SIG-M5 treated with dmso at 0.1 percent for 504 hours (cell line): ENCODE measurements at regions not wholly inside any gene's neighbourhood (a gene's known extent, or its start where the extent isn't known, plus 50 kb on each side); places are given as distances from the start of the nearest gene placed in this dataset.
"Not testable (repeated sequence)": the region's sequence is repeated elsewhere in the genome, so short reads cannot be mapped to it uniquely, and the experiment has no call there.

Source experiments
- DNase-seq: peaks from one replicate; lab custom pipeline; 2025; ENCODE audit not compliant: unreplicated experiment; lab: John Stamatoyannopoulos, UW

GRCh38 chr6:84847390-84848160 lies 83.2 kb upstream of the TBX18 start:
- no peak for DNase-seq

- no peak for DNase-seq
These were observed 78.2 kb upstream of the TBX18 start for GRCh38 chr6:84842525-84843166.

GRCh38 chr6:84837068-84837866 lies 72.9 kb upstream of the TBX18 start:
- not testable (repeated sequence) for DNase-seq

GRCh38 chr6:84836366-84836765 lies 72.0 kb upstream of the TBX18 start:
- no peak for DNase-seq

GRCh38 chr6:84835340-84835739 lies 70.9 kb upstream of the TBX18 start:
- no peak for DNase-seq

- DNase-seq = not testable (repeated sequence)
These were observed 67.5 kb upstream of the TBX18 start for GRCh38 chr6:84831924-84832323.

- no peak for DNase-seq
These were observed 61.1 kb upstream of the TBX18 start for GRCh38 chr6:84825461-84825860.

GRCh38 chr6:84821314-84821713 lies 56.9 kb upstream of the TBX18 start:
- not testable (repeated sequence) for DNase-seq

GRCh38 chr6:84816741-84817140 lies 52.3 kb upstream of the TBX18 start:
- no peak for DNase-seq

- no peak for DNase-seq
These were observed 51.7 kb upstream of the TBX18 start for GRCh38 chr6:84815896-84816735.
